ENCODE measurements at regions not wholly inside any gene's neighbourhood (a gene's known extent, or its start where the extent isn't known, plus 50 kb on each side); places are given as distances from the start of the nearest gene placed in this dataset.

- DNase-seq (ENCODE audit: low read depth) = no peak
- TF ChIP-seq CTCF (IDR thresholded peaks at IDR 0.05; ENCODE audit: control insufficient read depth, extremely low read depth, insufficient read depth) = no peak
- no peak overlapping the region for H3K4me3 ChIP-seq (ENCODE audit: low read depth, low read length)
Measured at GRCh38 chr12:67014642-67015041, 254.5 kb upstream of the CAND1 start.

- DNase-seq (ENCODE audit: low read depth) = no peak
- TF ChIP-seq CTCF (IDR thresholded peaks at IDR 0.05; ENCODE audit: control insufficient read depth, extremely low read depth, insufficient read depth) = no peak
Measured at GRCh38 chr12:67018105-67018504, 251.1 kb upstream of the CAND1 start.

GRCh38 chr12:67019070-67019469 lies 250.1 kb upstream of the CAND1 start:
- peak; percentile 22 for DNase-seq (ENCODE audit: low read depth)
- no peak for TF ChIP-seq CTCF (IDR thresholded peaks at IDR 0.05; ENCODE audit: control insufficient read depth, extremely low read depth, insufficient read depth)
- H3K4me3 ChIP-seq (ENCODE audit: low read depth, low read length) = no peak overlapping the region

More at GRCh38 chr12:67018105-67018504, 251.1 kb upstream of the CAND1 start:
- H3K4me3 ChIP-seq (ENCODE audit: low read depth, low read length) = no peak overlapping the region

GRCh38 chr12:67025543-67026114 lies 243.5 kb upstream of the CAND1 start:
- DNase-seq (ENCODE audit: low read depth) = no peak
- peak; percentile 69 for TF ChIP-seq CTCF (IDR thresholded peaks at IDR 0.05; ENCODE audit: control insufficient read depth, extremely low read depth, insufficient read depth)
- H3K4me3 ChIP-seq (ENCODE audit: low read depth, low read length) = no peak overlapping the region

GRCh38 chr12:67026487-67027246 lies 242.5 kb upstream of the CAND1 start:
- no peak overlapping the region for H3K4me3 ChIP-seq (ENCODE audit: low read depth, low read length)
- no peak for TF ChIP-seq CTCF (IDR thresholded peaks at IDR 0.05; ENCODE audit: control insufficient read depth, extremely low read depth, insufficient read depth)
- no peak for DNase-seq (ENCODE audit: low read depth)

GRCh38 chr12:67028529-67028928 lies 240.6 kb upstream of the CAND1 start:
- TF ChIP-seq CTCF (IDR thresholded peaks at IDR 0.05; ENCODE audit: control insufficient read depth, extremely low read depth, insufficient read depth) = no peak
- DNase-seq (ENCODE audit: low read depth) = no peak
- no peak overlapping the region for H3K4me3 ChIP-seq (ENCODE audit: low read depth, low read length)

All from LNCaP clone FGC (cell line).